SK-N-SH (cell line): ENCODE measurements at regions not wholly inside any gene's neighbourhood (a gene's known extent, or its start where the extent isn't known, plus 50 kb on each side); places are given as distances from the start of the nearest gene placed in this dataset.

Experiments used
- CTCF ChIA-PET: fragments of 300-600, 350-600 bp; formaldehyde crosslinking; extraction: SDS; loops from one replicate; lab custom pipeline; 2021; lab: Yijun Ruan, JAX
- POLR2A ChIA-PET: fragments of 350-600 bp; sonication (Branson Sonifier 250); formaldehyde crosslinking; extraction: SDS; loops from one replicate; lab custom pipeline; 2020; ENCODE audit warnings: antibody characterized with exemption, inconsistent platforms; lab: Yijun Ruan, JAX
- DNase-seq: peaks from one replicate; pipeline ENCODE4 v3.0.0; 2012
- H2AFZ ChIP-seq: fragments of 200-600 bp; sonication (generic); 2 replicates; pipeline ENCODE4 v1.8.1; 2016; ENCODE audit warnings: antibody characterized with exemption, mild to moderate bottlenecking, low read depth
- H3F3A ChIP-seq: fragments of 200-600 bp; sonication (generic); replicated peaks from 2 replicates; pipeline ENCODE3; 2016; ENCODE audit warnings: antibody characterized with exemption, mild to moderate bottlenecking; ENCODE audit not compliant: insufficient read depth
- H3K27ac ChIP-seq, 2 experiments: fragments of 200-500 bp in 1 of 2; fragments of 200-600 bp in 1 of 2; sonication (Bioruptor generic) in 1 of 2; sonication (generic), shearing (Covaris generic) in 1 of 2; 2 replicates each; pipeline versions ENCODE4 v1.5.1 to v1.6.1; 2014 to 2016; ENCODE audit warnings: low read depth in 2 of 2, inconsistent platforms in 1 of 2, low read length in 1 of 2, mild to moderate bottlenecking in 1 of 2, mixed read lengths in 1 of 2
- H3K27me3 ChIP-seq: fragments of 200-600 bp; sonication (generic), shearing (Covaris generic); 2 replicates; pipeline ENCODE4 v1.6.1; 2016; ENCODE audit warnings: mixed run types; ENCODE audit not compliant: insufficient read depth
- H3K36me3 ChIP-seq, 2 experiments: fragments of 200-500 bp in 1 of 2; fragments of 200-600 bp in 1 of 2; sonication (Bioruptor generic) in 1 of 2; sonication (generic) in 1 of 2; replicated peaks in 1 of 2; 2 replicates each; pipeline versions ENCODE3 to v1.5.1; 2014 to 2016; ENCODE audit warnings: low read length in 1 of 2, mild to moderate bottlenecking in 1 of 2; ENCODE audit not compliant: insufficient read depth in 2 of 2, control insufficient read depth in 1 of 2
- H3K4me1 ChIP-seq, 2 experiments: fragments of 200-500 bp in 1 of 2; fragments of 200-600 bp in 1 of 2; sonication (Bioruptor generic) in 1 of 2; sonication (generic), shearing (Covaris generic) in 1 of 2; 2 replicates each; pipeline versions ENCODE4 v1.5.1 to v1.6.1; 2014 to 2016; ENCODE audit warnings: low read depth in 1 of 2, low read length in 1 of 2, mixed run types in 1 of 2; ENCODE audit not compliant: insufficient read depth in 2 of 2, control insufficient read depth in 1 of 2
- H3K4me2 ChIP-seq: fragments of 200-600 bp; sonication (generic), shearing (Covaris generic); 2 replicates; pipeline ENCODE4 v1.6.1; 2017; ENCODE audit warnings: mixed run types
- H3K4me3 ChIP-seq, 2 experiments: fragments of 200-500 bp in 1 of 2; fragments of 200-600 bp in 1 of 2; sonication (Bioruptor generic) in 1 of 2; sonication (generic), shearing (Covaris generic) in 1 of 2; 2 replicates each; pipeline versions ENCODE4 v1.5.1 to v1.8.1; 2014 to 2016; ENCODE audit warnings: low read depth in 2 of 2, inconsistent platforms in 1 of 2, low read length in 1 of 2, mild to moderate bottlenecking in 1 of 2, mixed read lengths in 1 of 2, moderate library complexity in 1 of 2
- H3K79me2 ChIP-seq: fragments of 200-600 bp; sonication (generic); 2 replicates; pipeline ENCODE4 v1.8.1; 2017; ENCODE audit warnings: mild to moderate bottlenecking; ENCODE audit not compliant: insufficient read depth
- H3K9ac ChIP-seq: fragments of 200-600 bp; sonication (generic); 2 replicates; pipeline ENCODE4 v1.6.1; 2017; ENCODE audit warnings: mixed run types
- H3K9me2 ChIP-seq: fragments of 200-600 bp; sonication (generic); 2 replicates; pipeline ENCODE4 v1.6.1; 2017; ENCODE audit warnings: mixed run types
- H3K9me3 ChIP-seq: fragments of 200-600 bp; sonication (generic); 2 replicates; pipeline ENCODE4 v1.6.1; 2017; ENCODE audit warnings: mixed run types, mild to moderate bottlenecking, moderate library complexity
- H4K20me1 ChIP-seq: fragments of 200-600 bp; sonication (generic); 2 replicates; pipeline ENCODE4 v1.6.1; 2017; ENCODE audit warnings: mild to moderate bottlenecking, mixed run types; ENCODE audit not compliant: insufficient read depth
- CHD2 ChIP-seq: fragments of 150-350 bp; IDR thresholded peaks from 2 replicates; pipeline ENCODE4 v1.6.1; 2018; ENCODE audit warnings: low read length; ENCODE audit not compliant: partially characterized antibody
- EP300 ChIP-seq, 2 experiments: IDR thresholded peaks; 2 replicates each; pipeline versions ENCODE4 v1.4.0 to v1.6.1; 2012; ENCODE audit warnings: borderline replicate concordance in 1 of 2, low read depth in 1 of 2, low read length in 1 of 2
- FOXM1 ChIP-seq: IDR thresholded peaks from 2 replicates; pipeline ENCODE4 v1.4.0; 2012; ENCODE audit warnings: low read depth, mild to moderate bottlenecking
- GABPA ChIP-seq: IDR thresholded peaks from 2 replicates; pipeline ENCODE4 v1.4.0; 2012; ENCODE audit warnings: low read depth, mild to moderate bottlenecking
- JUND ChIP-seq: IDR thresholded peaks from 2 replicates; pipeline ENCODE4 v1.4.0; 2012
- MXI1 ChIP-seq: IDR thresholded peaks from 2 replicates; pipeline ENCODE4 v1.6.1; 2012; ENCODE audit warnings: mild to moderate bottlenecking, low read depth, low read length, improper control_type of control experiment
- NFIC ChIP-seq: IDR thresholded peaks from 2 replicates; pipeline ENCODE4 v1.4.0; 2012; ENCODE audit warnings: borderline replicate concordance
- NRF1 ChIP-seq: IDR thresholded peaks from 2 replicates; pipeline ENCODE4 v1.6.1; 2012; ENCODE audit warnings: low read depth, mild to moderate bottlenecking, low read length
- POLR2AphosphoS5 ChIP-seq: IDR thresholded peaks from 2 replicates; pipeline ENCODE4 v1.6.1; 2012; ENCODE audit warnings: low read depth, low read length
- RCOR1 ChIP-seq: fragments of 150-350 bp; IDR thresholded peaks from 2 replicates; pipeline ENCODE4 v1.6.1; 2017; ENCODE audit warnings: antibody characterized with exemption, low read length
- SMC3 ChIP-seq: IDR thresholded peaks from 2 replicates; pipeline ENCODE4 v1.6.1; 2012; ENCODE audit warnings: low read depth, low read length, improper control_type of control experiment
- USF2 ChIP-seq: fragments of 150-350 bp; IDR thresholded peaks from 2 replicates; pipeline ENCODE4 v1.6.1; 2017; ENCODE audit warnings: antibody characterized with exemption, low read length, low read depth, borderline replicate concordance
- WGBS: methylation state at CpG from one replicate; pipeline ENCODE4 v1.1.6; 2017; ENCODE audit warnings: low lambda C conversion rate; 5-methylcytosine and 5-hydroxymethylcytosine counted together
- TF ChIP-seq, protein P1 (sequence below): IDR thresholded peaks from 2 replicates; pipeline ENCODE4 v1.4.0; 2012; ENCODE audit warnings: low read depth
- TF ChIP-seq, protein P2 (sequence below): IDR thresholded peaks from 2 replicates; pipeline ENCODE4 v1.6.1; 2012; ENCODE audit warnings: mild to moderate bottlenecking, low read depth, low read length, moderate library complexity

GRCh38 chr13:44061876-44062275, 182.2 kb downstream of the LACC1 start:
- TF ChIP-seq MXI1: no peak
- TF ChIP-seq GABPA: no peak
- TF ChIP-seq, protein P1, sequence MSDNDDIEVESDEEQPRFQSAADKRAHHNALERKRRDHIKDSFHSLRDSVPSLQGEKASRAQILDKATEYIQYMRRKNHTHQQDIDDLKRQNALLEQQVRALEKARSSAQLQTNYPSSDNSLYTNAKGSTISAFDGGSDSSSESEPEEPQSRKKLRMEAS: no peak
- TF ChIP-seq EP300 (IDR thresholded peaks at IDR 0.05; ENCODE audit: borderline replicate concordance in 1 of 2, low read depth in 1 of 2, low read length in 1 of 2): no peak
- TF ChIP-seq CHD2: no peak
- TF ChIP-seq SMC3: no peak
- TF ChIP-seq FOXM1: no peak
- TF ChIP-seq JUND: no peak
- no peak for TF ChIP-seq NRF1
- TF ChIP-seq USF2: no peak
- no peak for TF ChIP-seq POLR2AphosphoS5
- TF ChIP-seq, protein P2, sequence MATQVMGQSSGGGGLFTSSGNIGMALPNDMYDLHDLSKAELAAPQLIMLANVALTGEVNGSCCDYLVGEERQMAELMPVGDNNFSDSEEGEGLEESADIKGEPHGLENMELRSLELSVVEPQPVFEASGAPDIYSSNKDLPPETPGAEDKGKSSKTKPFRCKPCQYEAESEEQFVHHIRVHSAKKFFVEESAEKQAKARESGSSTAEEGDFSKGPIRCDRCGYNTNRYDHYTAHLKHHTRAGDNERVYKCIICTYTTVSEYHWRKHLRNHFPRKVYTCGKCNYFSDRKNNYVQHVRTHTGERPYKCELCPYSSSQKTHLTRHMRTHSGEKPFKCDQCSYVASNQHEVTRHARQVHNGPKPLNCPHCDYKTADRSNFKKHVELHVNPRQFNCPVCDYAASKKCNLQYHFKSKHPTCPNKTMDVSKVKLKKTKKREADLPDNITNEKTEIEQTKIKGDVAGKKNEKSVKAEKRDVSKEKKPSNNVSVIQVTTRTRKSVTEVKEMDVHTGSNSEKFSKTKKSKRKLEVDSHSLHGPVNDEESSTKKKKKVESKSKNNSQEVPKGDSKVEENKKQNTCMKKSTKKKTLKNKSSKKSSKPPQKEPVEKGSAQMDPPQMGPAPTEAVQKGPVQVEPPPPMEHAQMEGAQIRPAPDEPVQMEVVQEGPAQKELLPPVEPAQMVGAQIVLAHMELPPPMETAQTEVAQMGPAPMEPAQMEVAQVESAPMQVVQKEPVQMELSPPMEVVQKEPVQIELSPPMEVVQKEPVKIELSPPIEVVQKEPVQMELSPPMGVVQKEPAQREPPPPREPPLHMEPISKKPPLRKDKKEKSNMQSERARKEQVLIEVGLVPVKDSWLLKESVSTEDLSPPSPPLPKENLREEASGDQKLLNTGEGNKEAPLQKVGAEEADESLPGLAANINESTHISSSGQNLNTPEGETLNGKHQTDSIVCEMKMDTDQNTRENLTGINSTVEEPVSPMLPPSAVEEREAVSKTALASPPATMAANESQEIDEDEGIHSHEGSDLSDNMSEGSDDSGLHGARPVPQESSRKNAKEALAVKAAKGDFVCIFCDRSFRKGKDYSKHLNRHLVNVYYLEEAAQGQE: no peak
- no peak for TF ChIP-seq NFIC
- H3K9ac ChIP-seq: no peak overlapping the region
- 76% methylated on average over 3 of the region's 3 CpGs for WGBS
- H3K27me3 ChIP-seq: no peaks in the 10 kb centered on the region
- H3K27ac ChIP-seq: no peak overlapping the region
- H3K36me3 ChIP-seq: no peaks in the 10 kb centered on the region
- no peaks in the 10 kb centered on the region for H3F3A ChIP-seq
- no peak overlapping the region for H3K4me2 ChIP-seq
- CTCF ChIA-PET: interaction anchor here (0.6 to 1.4 kb wide), 5 partner anchors 27 to 1248 kb away, joined by 3 to 5 read pairs (median 3); no protein-coding TSS in a partner anchor
- H3K4me3 ChIP-seq: no peak overlapping the region
- no peaks in the 10 kb centered on the region for H3K9me3 ChIP-seq
- DNase-seq: no peak
- no peaks in the 10 kb centered on the region for H4K20me1 ChIP-seq
- no peaks in the 10 kb centered on the region for H3K79me2 ChIP-seq
- no peak overlapping the region for H2AFZ ChIP-seq
- H3K9me2 ChIP-seq: no peaks in the 10 kb centered on the region
- peaks cover 0 to 6% of the 10 kb centered on the region in 2 experiments; a peak in 2 of 4 replicates for H3K4me1 ChIP-seq
- POLR2A ChIA-PET: interaction anchor here (1.0 kb wide), 1 partner anchor 375 kb away, joined by 3 read pairs; no protein-coding TSS in a partner anchor

GRCh38 chr13:44063467-44063866, 183.8 kb downstream of the LACC1 start:
- no peaks in the 10 kb centered on the region for H3K9me3 ChIP-seq
- CTCF ChIA-PET: interaction anchor here (0.7 kb wide), 1 partner anchor 13 kb away, joined by 3 read pairs; no protein-coding TSS in a partner anchor

More at GRCh38 chr13:44063467-44063866, 183.8 kb downstream of the LACC1 start:
- no peak for TF ChIP-seq RCOR1
- no peak overlapping the region for H3K27ac ChIP-seq
- DNase-seq: no peak
- H3K9ac ChIP-seq: no peak overlapping the region
- POLR2A ChIA-PET: no interaction called here
- no peaks in the 10 kb centered on the region for H3K27me3 ChIP-seq
- H3K4me3 ChIP-seq: no peak overlapping the region
- no peaks in the 10 kb centered on the region for H4K20me1 ChIP-seq
- no peaks in the 10 kb centered on the region for H3K9me2 ChIP-seq
- no peaks in the 10 kb centered on the region for H3F3A ChIP-seq
- WGBS: 89% methylated on average over 2 of the region's 2 CpGs
- H3K36me3 ChIP-seq: no peaks in the 10 kb centered on the region
- H3K4me1 ChIP-seq: peaks cover 0 to 3% of the 10 kb centered on the region in 2 experiments; a peak in 3 of 4 replicates
- H3K4me2 ChIP-seq: no peak overlapping the region
- H3K79me2 ChIP-seq: no peaks in the 10 kb centered on the region
- H2AFZ ChIP-seq: no peak overlapping the region
